Suppressor macrophage (primary cell): ENCODE measurements at regions not wholly inside any gene's neighbourhood (a gene's known extent, or its start where the extent isn't known, plus 50 kb on each side); places are given as distances from the start of the nearest gene placed in this dataset.
A peak's percentile ranks its signal among the peaks of the same experiment; 100 is the strongest.
"Not testable (repeated sequence)": the region's sequence is repeated elsewhere in the genome, so short reads cannot be mapped to it uniquely, and the experiment has no call there.

Source experiments
- DNase-seq, 4 experiments: peaks; one replicate each; pipeline ENCODE4 v3.0.0-alpha.2; 2020 to 2022

DNA sequence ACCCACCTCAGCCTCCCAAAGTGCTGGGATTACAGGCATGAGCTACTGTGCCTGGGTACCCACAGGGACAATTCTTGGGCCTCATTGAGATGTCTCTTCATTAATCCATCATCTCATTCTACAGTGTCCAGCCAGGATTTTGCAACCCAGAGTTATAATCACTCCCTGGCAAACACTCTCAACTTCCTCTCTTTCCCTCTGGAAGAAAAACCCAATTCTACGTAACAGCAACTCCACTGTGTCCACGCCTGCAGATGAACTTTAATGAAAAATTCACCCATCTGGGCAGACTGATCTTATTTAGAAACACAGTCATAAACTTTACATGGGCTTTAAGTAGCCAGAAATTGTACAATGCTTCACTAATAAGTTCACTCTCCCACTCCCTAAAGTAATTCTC is 90.1 kb upstream of the ABCC4 start:
- DNase-seq: no peak

DNA sequence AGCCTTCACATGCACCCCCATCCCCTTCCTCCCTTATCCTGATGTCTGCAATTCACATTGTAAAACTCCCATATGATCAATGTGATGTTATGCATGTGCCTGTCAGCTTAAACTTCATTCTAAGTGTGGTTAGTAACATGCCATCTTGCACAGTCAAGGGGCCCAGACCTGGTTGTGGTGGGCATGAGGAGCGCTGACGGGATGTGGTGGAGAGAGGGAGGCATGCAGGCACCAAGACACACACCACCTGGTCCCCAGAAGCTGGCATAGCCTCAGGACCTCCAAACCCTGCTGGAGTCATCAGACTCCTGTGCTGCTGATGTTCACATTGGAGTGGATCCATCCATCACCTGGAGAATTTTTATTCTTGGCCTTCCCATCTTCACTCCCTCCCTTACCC is 90.5 kb upstream of the ABCC4 start:
- DNase-seq: no peak

DNA sequence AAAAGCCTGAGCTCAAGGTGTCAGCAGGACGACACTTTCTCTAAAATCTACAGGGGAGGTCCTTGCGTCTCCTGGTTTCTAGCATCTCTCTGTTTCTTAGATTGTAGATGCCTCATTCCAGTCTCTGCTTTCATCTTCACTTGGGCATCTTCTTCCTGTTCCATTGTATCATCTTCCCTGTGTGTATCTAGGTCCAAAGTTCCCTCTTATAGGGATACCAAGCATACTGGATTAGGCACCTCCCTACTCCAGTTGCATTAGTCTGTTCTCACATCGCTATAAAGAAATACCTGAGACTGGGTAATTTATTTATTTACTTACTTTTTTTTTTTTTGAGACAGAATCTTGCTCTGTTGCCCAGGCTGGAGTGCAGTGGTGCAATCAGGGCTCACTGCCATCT is 91.3 kb upstream of the ABCC4 start:
- no peak for DNase-seq

DNA sequence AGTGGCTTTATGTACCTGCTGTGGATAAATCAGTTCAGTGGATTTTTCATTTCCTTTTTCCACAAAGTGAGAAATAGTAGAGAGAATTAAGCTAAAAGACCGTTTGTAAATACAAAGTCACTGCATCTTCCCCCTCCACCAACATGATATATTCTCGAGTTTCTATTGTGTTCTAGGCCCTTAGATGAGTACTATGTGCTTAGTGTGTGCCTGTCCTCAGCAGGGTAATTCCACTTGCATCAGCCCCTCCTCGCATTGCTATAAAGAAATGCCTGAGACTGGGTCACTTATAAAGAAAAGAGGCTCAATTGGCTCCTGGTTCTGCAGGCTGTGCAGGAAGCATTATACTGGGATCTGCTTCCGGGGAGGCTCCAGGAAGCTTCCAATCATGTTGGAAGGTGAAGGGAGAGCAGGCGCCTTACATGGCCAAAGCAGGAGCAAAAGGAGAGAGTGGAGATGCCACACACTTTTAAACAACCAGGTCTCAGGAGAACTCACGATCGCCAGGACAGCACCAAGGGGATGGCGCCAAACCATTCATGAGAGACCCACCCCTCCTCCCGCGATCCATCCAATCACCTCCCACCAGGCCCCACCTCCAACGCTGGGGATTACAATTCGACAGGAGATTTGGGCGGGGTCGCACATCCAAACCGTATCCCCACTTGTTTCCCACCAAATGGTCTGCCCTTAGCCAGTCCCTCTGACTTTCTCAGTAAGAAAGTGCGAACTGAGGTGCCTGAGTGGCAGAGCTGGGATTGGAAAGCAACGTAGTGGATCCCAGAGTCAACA is 102.3 kb upstream of the ABCC4 start:
- DNase-seq: no peak

DNA sequence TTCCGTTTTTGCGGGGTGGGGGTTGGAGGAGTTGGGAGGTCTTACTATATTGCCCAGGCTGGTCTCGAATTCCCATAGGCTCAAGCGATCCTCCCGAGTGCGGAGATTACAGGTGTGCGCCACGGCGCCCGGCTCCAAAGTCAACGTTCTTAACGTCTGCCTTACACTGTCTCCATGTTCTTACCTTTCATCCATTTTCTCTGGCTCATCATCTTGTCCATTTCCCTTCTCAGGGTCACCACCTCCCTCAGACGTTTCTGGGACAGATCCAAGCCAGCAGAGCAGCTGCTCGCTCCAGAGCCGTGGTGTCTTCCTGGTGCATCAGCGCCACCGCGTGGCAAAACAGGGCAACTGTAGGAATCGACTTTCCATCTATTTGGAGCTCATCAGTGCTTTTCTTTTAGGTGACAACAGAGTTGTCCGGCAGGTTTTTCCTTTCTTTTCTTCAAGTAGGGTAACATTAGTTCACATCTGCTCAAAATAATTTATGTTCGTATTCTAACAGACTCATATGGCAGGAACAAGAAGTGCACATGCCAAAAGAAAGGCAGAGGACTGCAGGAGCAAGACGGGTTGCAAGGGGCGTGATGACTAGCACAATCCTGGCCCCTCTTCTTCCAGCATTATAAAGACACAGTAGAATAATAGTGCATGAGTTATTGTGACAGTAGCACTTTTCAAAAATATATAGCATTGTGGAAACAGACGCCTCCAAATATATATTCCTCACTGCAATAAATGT is 103.1 kb upstream of the ABCC4 start:
- DNase-seq: peak; percentile 87 to 89 (median 88)

DNA sequence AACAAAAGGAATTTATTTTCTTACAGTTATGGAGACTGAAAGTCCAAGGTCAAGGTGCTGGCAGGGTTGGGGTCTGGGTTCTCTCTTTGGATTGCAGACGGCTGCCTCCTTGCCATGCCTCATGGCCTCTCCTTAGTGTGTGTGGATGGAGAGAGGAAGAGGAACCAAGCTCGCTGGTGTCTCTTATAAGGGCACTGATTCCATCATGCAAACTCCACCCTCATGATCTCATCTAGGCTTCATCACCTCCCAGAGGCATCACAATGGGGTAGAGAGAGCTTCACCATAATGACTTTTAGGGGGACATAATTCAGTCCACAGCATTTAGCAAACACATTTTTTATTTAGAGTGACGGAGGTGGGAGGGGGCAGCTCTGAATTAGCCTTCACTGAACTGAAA is 104.9 kb upstream of the ABCC4 start:
- peak; percentile 22 to 61 (median 50) for DNase-seq

DNA sequence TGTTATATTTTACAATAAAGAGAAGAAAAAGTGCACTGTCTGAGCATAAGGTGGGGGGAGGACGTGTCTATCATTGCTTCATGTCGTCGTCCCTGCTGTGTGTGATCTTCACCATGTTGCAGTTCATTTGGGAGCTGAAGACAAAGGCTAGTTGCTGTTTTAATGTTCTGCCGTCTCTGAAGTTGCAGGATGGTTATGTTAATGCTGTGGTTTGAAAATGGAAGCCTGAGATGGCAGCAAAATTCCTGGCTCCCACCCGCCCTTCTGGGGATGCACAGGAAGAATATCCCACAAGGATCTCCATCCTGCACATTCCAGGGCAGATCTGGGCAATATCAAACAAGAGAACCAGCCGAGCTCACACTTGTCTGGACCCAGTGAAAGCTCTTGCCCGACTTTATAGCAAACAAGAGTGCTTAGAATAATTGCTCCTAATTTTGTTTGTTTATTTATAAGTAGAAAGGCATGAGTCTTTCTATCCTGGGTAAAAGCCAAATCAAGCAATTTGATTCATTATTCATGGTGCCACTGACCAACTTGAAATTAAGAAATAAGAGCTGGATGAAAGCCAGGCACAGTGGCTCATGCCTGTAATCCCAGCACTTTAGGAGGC is 110.3 kb upstream of the ABCC4 start:
- no peak for DNase-seq

DNA sequence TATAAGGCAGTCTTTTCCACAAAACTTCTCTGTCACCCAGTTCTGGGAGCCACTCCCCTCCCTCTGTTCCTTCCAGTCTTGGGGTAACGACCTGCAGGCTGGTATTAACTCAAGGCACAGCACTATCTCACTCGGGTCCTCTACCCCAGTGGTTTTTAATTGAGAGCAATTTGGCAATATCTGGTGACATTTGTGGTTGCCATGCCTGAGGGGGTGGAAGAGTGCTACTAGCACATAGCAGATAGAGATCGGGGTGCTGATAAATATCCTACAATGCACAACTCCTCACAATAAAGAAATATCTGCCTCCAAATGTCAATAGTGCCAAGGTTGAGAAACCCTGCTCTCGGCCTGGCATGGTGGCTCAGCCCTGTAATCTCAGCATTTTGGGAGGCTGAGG is 117.7 kb upstream of the ABCC4 start:
- DNase-seq: peak in 1 of 4 experiments; percentile 3

DNA sequence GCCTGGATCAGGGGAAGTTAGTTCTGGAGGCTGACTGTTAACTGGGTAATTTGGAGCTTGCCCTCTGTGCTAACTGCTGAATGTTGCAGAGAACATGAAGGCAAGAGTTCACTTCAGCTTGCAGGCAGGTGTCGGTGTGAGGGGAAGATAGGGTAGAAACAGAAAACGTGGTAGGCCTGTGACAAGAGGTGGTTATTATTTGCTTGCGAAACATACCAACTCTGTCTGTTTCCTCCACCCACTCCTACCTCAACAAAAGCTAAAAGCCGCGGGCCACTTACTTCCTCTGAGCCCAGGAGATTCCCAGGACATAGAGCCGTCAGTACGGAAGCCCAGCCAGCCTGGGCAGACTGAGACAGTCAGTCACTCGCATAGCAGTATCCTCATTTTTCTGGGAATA is 119.2 kb upstream of the ABCC4 start:
- DNase-seq: peak; percentile 44 to 68 (median 61)

DNA sequence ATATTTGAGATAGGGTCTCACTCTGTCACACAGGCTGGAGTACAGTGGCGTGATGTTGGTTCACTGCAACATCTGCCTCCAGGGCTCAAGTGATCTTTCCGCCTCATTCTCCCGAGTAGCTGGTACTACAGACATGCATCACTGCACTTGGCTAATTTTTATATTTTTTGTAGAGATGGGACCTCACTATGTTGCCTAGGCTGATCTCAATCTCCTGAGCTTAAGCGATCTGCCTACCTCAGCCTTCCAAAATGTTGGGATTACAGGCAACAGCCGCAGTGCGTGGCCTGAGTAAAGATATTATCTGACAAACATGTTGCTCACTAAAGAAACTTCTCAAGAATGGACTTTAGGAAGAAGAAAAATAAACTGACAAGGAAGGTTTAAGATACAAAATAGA is 125.4 kb upstream of the ABCC4 start:
- DNase-seq: no peak

DNA sequence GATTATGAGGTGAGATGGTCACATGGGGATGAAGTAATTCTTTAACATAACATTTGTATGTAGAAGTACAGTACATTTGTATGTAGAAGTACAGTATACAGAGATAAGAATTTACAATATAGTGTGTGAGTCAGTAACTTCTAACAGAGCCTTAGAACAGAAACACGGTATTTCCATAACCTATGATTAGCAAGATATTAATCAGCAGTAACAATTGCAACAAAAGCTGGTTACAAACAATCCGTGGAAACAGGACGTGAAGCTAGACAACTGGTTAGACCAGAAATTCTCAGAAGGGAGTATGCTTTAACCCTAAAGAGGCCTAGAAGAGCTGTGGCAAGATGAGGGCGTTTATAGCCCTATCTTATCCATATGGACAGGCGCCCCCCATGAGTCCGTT is 122.0 kb upstream of the CLDN10 start:
- not testable (repeated sequence) for DNase-seq

DNA sequence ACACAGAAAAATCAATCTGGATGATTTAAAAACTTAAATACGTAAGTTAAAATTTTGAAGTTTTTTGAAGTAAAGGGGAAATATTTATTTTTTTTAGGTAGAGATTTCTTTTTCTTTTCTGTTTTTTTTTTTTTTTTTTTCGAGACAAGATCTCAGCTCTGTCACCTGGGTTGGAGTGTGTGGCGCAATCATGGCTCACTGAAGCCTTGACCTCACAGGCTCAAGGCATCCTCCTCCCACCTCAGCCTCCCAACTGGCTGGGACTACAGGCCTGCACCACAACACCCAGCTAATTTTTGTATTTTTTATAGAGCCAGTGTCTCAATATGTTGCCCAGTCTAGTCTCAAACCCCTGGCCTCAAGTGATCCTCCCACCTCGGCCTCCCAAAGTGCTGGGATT is 120.4 kb upstream of the CLDN10 start:
- DNase-seq: no peak

DNA sequence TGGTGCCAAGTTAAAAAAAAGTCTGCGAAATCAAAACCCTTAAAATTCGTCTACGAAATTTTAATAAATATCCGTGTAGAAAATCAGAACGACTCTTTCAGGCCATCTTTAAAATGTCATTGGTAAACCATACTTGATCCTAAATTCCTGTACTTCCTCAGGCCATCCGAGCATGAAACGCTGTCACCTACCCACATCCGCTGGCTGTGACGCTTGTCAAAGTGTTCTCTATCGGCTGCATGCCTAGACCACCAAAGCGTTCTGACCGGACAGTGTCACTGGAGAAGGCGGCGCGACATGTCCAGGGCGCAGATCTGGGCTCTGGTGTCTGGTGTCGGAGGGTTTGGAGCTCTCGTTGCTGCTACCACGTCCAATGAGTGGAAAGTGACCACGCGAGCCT is 119.0 kb upstream of the CLDN10 start:
- DNase-seq: no peak

DNA sequence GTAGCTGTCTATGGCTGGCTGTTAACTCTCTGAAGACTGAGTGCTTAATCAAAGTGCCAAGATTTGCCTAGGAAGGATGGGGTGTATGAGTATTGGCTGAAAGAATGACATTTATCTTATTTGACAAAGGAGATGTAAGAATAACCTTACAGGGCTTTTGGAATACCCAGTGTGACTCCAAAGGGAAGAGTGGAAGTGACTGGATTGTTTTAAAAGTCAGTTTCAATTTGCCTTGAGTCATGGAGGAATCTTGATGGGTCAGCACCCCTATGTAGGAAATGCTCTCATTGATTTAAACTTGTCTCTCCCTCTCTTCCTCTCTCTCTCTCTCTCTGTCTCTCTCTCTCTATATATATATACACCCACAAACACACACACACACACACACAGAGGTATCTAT is 118.4 kb upstream of the CLDN10 start:
- DNase-seq: no peak

DNA sequence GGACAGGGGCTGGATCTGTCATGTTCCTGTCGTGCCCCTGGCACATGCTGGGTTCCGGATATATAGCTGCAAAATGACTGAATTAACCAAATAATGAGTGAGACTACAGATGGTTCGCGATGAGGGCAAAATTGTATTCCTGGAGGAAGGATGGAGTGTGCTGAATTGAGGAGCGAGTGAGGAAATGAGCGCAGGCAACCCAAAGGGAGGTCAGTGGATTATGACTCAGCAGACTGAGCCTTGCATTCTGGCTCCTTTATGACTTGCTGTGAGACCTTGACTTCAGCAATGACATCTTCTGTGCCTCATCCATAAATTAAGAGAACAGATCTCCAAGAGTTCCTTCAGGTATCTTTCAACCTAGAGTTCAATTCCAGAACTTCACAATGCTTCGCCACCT is 115.0 kb upstream of the CLDN10 start:
- no peak for DNase-seq

DNA sequence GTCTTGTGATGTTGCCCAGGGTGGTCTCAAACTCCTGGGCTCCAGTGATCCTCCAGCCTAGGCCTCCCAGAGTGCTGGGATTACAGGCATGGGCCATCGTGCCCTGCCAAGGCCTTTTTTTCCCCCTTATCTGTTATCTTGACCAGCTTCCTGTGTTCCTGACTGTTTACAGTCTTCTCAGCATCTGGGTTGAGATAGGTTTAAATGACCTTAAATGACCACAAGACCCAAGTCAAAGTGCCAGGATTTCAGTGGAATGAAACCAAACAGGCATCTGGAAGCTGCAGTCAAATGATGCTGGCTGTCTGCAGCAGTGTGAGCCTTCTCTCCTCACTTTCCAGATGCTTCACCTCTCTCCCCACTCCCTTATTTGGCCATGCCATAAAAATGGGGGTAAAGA is 114.2 kb upstream of the CLDN10 start:
- DNase-seq: no peak

DNA sequence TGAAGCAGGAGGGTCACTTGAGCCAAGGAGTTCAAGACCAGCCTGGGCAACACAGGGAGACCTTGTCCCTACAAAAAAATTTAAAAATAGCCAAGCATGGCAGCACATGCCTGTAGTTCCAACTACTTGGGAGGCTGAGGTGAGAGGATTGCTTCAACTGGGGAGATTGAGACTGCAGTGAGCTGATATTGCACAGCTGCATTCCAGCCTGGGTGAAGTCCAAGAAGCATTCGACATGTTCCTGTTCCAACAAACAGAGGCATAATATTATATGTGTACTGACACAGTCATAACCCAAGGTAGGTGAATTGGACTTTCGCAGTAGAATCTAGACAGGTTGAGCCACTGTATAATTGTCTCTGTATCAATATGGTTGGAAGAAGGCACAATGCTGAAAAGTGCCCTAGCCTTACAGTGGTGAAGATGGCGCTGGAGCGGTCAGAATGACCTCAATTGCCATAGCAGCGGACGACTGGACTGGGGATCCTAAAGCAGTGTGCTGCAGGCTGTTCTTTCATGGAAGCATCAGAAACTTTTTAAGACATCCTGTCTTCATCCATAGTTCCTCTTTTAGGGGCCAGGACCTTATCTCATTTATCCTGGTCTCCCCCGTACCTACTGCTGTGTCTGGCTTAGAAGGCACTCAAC is 112.0 kb upstream of the CLDN10 start:
- no peak for DNase-seq

DNA sequence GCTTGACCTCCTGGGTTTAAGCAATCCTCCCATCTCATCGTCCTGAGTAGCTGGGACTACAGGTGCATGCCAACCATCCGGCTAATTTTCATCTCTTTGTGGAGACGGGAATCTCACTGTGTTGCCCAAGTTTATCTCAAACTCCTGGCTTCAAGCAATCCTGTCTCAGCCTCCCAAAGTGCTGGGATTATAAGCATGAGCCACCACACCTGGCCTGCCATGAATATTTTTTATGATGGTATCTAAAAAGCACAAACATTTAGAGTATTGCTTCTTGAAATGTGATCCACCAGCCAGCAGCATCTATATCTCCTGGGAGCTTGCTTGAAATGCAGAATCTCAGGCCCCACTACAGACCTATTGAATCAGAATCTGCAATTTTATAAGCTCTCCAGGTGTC is 111.2 kb upstream of the CLDN10 start:
- no peak for DNase-seq

DNA sequence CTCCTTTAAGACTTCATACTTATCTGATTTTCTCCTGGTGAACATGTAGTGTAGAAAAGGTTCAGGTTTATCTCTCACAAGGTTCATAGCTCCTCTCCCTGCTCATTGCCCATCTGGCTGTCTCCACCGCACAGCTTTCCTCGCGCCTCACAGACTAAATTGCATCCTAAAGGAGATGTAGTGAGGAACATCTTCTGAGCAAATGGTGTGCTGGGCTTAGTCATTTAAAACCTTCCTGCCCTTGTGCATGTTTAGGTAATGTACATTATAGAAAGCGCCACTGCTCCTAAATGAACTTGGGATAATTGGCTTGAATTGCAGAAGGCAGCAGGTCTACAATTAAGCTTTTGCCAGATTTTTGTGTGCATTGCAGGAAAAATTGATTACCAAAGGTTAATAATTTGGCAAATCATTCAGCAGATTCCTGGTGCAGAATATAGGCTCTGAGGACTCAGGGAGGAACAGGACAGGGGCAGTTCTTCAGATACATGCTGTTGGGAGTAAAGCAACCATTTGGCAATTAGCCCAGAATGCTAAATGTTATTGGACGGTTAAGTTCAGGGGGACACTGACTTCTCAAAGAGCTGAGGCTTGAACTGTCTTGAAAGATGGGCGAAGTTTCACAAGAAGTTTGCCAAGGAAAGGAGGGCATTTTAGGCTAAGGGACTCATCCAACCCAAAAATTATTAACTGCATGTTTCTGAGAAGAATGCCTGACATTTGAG is 108.4 kb upstream of the CLDN10 start:
- no peak for DNase-seq

DNA sequence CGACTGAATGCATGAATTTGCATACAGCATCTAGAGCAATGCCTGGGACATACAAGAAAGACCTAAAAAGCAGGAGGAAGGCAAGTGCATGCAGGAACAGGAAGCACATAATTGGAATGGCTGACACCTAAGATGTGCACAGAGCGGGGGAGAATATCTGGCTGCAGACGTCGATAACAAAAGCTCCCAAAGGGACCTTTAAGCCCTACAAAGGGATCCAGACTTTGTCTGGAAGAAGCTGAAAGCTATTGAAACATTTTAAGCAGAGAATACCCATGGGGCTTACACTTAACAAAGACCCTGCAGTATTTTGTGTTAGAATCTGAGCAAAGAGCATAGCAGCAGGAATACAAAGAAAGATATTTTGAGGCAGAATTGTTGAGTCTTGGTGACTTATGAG is 107.4 kb upstream of the CLDN10 start:
- no peak for DNase-seq

DNA sequence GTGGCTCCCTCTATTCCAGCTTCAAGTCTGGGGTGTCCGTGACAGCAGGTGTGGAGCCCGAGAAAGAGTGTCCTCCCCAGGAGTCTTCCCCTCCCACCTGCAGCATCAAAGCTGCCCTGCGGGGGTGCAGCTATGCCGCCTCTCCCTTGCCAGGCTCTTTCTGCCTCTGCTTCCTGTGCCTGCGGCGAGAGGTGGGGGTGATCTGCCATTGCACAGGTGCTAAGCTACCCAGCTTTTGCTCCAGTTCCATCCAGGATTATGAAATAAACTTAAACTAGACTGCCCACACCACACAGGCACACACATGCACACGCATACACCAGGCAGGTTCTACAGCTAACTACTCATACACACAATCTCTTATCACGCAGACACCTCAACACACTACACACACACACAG is 104.7 kb upstream of the CLDN10 start:
- DNase-seq: no peak

DNA sequence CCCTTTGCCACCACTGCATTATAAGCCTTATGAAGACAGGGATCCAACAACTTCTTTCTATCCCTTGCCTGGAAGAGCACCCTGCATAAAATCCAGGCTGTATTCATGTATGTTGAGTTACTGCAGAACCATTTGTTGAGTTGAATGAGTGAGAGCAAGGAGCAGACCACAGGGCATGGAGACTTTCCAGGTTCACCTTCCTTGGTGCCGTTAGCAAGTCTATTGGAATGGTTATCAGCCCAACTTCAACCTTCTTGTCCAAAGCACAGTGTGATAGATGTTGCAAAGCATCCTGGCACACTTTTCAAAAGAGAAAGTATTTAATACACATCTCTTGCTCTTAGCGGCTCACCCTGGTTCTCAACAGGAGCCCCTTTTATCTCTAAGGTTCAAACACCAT is 100.9 kb upstream of the CLDN10 start:
- no peak for DNase-seq

DNA sequence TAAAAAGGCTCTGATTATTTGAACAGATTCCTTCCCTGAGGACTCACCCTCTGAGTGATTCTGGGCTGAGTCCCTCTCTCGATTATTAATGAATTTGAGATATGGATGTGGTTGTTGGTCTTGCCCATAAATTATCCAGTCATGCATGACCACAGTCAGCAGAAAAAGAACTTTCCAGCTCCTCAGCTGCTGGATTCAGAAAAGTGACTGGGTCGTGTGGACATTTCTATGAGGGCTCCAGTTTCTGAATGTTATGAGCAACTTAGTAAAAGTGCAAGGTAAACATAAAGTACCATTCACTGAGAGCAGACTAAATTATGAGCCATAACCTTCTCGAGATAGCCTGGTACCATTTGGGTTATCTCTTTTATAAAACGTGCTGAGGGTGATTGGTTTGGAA is 100.1 kb upstream of the CLDN10 start:
- DNase-seq: no peak
